ENCODE measurements at regions not wholly inside any gene's neighbourhood (a gene's known extent, or its start where the extent isn't known, plus 50 kb on each side); places are given as distances from the start of the nearest gene placed in this dataset.
A peak's percentile ranks its signal among the peaks of the same experiment; 100 is the strongest.

DNA sequence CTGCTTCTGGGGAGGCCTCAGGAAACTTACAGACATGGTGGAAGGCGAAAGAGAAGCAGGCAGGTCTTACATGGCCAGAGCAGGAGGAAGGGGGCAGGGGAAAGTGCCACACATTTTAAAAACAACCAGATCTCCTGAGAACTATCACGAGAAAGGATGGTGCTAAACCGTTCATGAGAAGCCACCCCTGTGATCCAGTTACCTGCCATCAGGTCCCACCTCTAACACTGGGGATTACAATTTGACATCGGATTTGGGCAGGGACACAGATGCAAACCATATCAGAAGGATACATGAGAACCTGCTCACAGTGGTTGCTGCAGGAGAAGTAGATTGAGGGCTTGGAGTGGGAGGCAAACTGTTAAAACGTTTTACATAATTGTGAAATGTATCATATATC is 152.2 kb downstream of the ADAMTS15 start:
- H3K27me3 ChIP-seq = no peaks in the 10 kb centered on the region
- intact Hi-C loops (cut with DNase I; ENCODE audit: low total_unique reads) = loop anchor here (10.0 kb wide), 1 partner anchor 76 kb away; no protein-coding TSS in a partner anchor
- TF ChIP-seq POLR2A (IDR thresholded peaks at IDR 0.05) = no peak
- TF ChIP-seq CTCF (IDR thresholded peaks at IDR 0.05) = no peak
- WGBS, 2 donors = 65 to 69% methylated on average over 5 of the region's 5 CpGs
- peaks cover 5% of the 10 kb centered on the region for H3K4me1 ChIP-seq
- no peak overlapping the region for H3K27ac ChIP-seq
- no peak for DNase-seq
- no peaks in the 10 kb centered on the region for H3K36me3 ChIP-seq (ENCODE audit: low read depth, missing control alignments)
- H3K9me3 ChIP-seq = no peaks in the 10 kb centered on the region
- no peak overlapping the region for H3K4me3 ChIP-seq

DNA sequence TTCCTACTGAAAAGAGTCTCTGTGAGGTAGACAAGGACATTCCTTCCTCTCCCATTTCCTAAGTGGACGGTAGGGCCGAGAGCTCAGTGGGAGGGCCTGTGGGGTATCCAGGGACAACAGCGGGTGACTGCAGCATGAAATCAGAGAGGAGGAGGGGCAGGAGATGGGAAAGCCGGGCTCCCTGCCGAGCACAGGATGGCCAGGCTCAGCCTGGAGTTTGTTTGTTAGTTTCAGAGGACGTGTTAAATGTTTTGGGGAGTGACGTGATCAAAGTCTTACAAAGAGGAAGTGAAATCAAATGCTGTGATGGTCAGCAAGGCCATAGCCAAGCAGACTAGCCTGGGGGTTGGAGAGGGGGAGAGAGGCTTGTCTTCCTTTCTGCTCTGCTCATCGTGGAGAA is 152.7 kb downstream of the ADAMTS15 start:
- WGBS, 2 donors = 35 to 50% methylated on average over 8 of the region's 8 CpGs
- peak; percentile 70 for DNase-seq
- H3K27me3 ChIP-seq = no peaks in the 10 kb centered on the region
- H3K27ac ChIP-seq = no peak overlapping the region
- H3K4me3 ChIP-seq = no peak overlapping the region
- intact Hi-C loops (cut with DNase I; ENCODE audit: low total_unique reads) = loop anchor here (10.0 kb wide), 1 partner anchor 76 kb away; no protein-coding TSS in a partner anchor
- no peaks in the 10 kb centered on the region for H3K9me3 ChIP-seq
- TF ChIP-seq CTCF (IDR thresholded peaks at IDR 0.05) (no peak), POLR2A (IDR thresholded peaks at IDR 0.05) (no peak)
- H3K4me1 ChIP-seq = peaks cover 5% of the 10 kb centered on the region
- H3K36me3 ChIP-seq (ENCODE audit: low read depth, missing control alignments) = no peaks in the 10 kb centered on the region

DNA sequence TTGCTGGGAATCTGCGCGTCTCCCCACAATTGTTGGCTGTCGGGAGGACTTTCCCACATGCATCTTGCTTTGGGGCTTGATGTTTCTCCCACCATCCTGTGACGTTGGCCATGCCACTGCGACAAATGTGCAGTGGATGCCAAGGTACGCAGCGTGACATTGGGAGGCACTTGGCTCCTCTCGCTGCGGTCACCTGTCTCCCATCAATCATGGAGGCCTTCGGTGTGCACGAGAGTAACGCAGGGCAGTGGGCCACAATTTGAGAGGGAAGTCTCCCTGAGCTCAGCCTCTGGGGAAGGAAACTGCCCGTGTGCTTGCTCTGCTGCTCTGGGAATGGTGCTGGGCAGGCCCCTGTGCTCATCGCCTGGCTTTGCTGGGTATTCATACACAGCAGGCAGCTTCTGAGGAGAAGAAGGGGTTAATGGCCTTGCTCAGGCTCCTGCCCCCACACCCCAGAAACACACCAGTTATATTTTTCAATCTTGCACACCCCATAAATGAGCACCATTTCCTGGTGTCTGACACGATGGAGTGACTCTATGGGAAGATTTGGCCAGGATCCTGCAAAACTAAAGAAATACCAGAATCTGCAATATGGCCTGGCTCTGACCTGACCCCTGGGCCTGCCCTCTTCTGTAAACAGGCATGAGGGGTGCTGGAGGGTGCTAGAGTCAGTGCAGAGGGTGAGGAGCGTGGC is 153.5 kb downstream of the ADAMTS15 start:
- intact Hi-C loops (cut with DNase I; ENCODE audit: low total_unique reads) = loop anchor here (10.0 kb wide), 1 partner anchor 77 kb away; no protein-coding TSS in a partner anchor
- Histone ChIP-seq H3K4me1 (peaks cover 5% of the 10 kb centered on the region), H3K27me3 (no peaks in the 10 kb centered on the region), H3K36me3 (ENCODE audit: low read depth, missing control alignments) (no peaks in the 10 kb centered on the region), H3K27ac (no peak overlapping the region), H3K9me3 (no peaks in the 10 kb centered on the region), H3K4me3 (no peak overlapping the region)
- 84 to 90% methylated on average over 11 to 16 of the region's 16 CpGs for WGBS, 2 donors
- TF ChIP-seq CTCF (IDR thresholded peaks at IDR 0.05) = no peak
- TF ChIP-seq POLR2A (IDR thresholded peaks at IDR 0.05) = no peak
- DNase-seq = no peak

DNA sequence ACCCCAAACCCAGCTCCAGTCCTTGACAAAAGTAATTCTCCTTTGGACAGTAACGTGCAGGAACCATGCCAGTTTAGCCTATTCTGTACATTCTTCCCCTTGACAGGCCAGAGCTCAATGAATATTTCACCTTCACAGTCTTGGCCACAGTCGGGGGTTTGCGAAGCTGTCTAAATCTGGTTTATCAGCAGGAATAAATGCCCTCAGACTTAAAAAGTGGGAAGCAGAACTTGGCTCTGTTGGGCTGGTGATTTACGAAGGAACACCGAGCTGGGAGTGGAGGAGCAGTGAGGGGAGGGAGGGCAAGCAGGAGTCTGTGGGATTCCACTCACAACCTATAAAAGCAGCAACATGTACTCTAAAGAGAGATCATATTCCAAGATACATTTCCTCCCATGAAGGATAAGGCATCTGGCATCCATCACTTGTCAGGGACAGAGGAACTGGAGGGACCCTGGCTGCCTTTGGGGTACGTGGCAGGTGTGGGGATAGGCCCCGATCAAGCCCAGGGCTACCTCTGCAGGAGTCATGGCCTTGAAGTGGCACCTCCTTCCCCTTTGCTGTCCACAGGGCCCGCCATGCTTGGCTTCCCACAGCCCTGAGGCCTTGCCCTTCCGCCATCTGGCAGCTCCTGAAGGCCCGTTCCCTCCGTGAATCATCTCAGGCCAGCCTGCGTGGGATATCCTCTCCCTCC is 154.3 kb downstream of the ADAMTS15 start:
- TF ChIP-seq POLR2A (IDR thresholded peaks at IDR 0.05) (no peak), CTCF (IDR thresholded peaks at IDR 0.05) (no peak)
- no peak for DNase-seq
- 66 to 76% methylated on average over 12 of the region's 12 CpGs for WGBS, 2 donors
- H3K27ac ChIP-seq = no peak overlapping the region
- no peaks in the 10 kb centered on the region for H3K27me3 ChIP-seq
- peaks cover 5% of the 10 kb centered on the region for H3K4me1 ChIP-seq
- H3K4me3 ChIP-seq = no peak overlapping the region
- no peaks in the 10 kb centered on the region for H3K9me3 ChIP-seq
- intact Hi-C loops (cut with DNase I; ENCODE audit: low total_unique reads) = loop anchor here (10.0 kb wide), 1 partner anchor 78 kb away; no protein-coding TSS in a partner anchor
- H3K36me3 ChIP-seq (ENCODE audit: low read depth, missing control alignments) = no peaks in the 10 kb centered on the region
